SK-N-MC (cell line): ENCODE measurements at regions not wholly inside any gene's neighbourhood (a gene's known extent, or its start where the extent isn't known, plus 50 kb on each side); places are given as distances from the start of the nearest gene placed in this dataset.

Experiments
- EZH2 ChIP-seq: fragments of 200-600 bp; sonication (generic); IDR thresholded peaks from one replicate; pipeline ENCODE4 v1.6.1; 2017; ENCODE audit warnings: antibody characterized with exemption
- FOXP2 ChIP-seq: optimal IDR thresholded peaks from 2 replicates; pipeline ENCODE3; 2011; ENCODE audit warnings: mild to moderate bottlenecking, moderate library complexity; ENCODE audit not compliant: insufficient read depth; ENCODE audit errors: extremely low read length, control extremely low read depth
- POLR2AphosphoS5 ChIP-seq: IDR thresholded peaks from 2 replicates; pipeline ENCODE4 v1.6.1; 2012; ENCODE audit warnings: mild to moderate bottlenecking, low read depth, low read length, borderline replicate concordance

DNA sequence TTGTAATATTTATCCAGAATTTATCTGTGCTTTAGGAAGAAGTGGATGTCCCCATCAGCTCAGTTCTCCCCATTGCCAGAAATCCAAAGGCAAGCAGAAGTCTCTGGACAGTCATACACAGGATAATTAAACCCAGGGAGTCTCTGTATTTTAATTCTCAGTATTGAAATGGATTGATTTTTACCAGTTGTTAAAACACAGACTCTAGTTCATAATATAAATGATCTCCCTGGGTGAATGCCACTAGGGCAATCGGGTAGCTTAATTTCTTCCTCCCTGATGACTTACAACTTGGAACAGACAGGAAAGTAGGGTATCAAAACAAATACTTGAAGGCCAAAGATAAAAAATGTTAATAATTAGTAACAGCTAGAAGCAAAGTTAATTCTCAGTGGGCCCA, 66.5 kb upstream of the DAP start:
- TF ChIP-seq EZH2 (no peak), POLR2AphosphoS5 (no peak), FOXP2 (no peak)
